Esophagus mucosa (tissue), 1 donor: ENCODE measurements at regions not wholly inside any gene's neighbourhood (a gene's known extent, or its start where the extent isn't known, plus 50 kb on each side); places are given as distances from the start of the nearest gene placed in this dataset.
"Not testable (repeated sequence)": the region's sequence is repeated elsewhere in the genome, so short reads cannot be mapped to it uniquely, and the experiment has no call there.

ENCODE experiments used
- ATAC-seq: fragments of 200-7000 bp; cut with Tn5 transposase; one replicate; pipeline ENCODE4 v1.9.1; 2020
- donor health status: DM: yes; HTN: yes; CAD: no.

DNA sequence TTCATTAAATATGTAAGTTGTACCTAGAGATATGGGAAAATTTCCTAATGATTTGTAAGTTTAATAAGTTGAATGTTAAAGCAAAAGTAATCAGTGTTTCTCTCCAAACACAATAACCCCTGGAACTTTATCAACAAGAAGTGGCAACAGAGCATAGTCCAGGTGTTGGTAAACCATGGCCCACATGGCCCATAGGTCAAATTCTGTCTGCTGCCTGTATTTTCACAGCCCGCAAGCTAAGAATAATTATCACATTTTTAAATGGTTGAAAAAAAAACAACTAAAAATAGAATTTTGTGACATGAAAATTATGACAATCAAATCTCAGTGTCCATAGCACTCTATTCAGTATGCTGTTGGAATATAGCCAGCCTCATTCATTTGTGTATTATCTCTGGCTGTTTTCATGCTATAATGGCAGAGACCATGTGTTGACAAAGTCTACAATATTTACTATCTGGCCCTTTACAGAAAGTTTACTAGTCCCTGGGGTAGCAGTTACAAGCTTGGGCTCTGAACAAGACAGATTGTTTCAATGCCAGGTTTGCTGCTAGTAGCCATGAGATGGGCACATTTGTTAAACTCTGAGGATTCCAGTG is 395.8 kb downstream of the GASK1B start:
- ATAC-seq = no peak

- no peak for ATAC-seq
These were observed 396.9 kb downstream of the GASK1B start for GRCh38 chr4:157775971-157776370.

GRCh38 chr4:157772907-157773306 is 399.9 kb downstream of the GASK1B start:
- no peak for ATAC-seq

DNA sequence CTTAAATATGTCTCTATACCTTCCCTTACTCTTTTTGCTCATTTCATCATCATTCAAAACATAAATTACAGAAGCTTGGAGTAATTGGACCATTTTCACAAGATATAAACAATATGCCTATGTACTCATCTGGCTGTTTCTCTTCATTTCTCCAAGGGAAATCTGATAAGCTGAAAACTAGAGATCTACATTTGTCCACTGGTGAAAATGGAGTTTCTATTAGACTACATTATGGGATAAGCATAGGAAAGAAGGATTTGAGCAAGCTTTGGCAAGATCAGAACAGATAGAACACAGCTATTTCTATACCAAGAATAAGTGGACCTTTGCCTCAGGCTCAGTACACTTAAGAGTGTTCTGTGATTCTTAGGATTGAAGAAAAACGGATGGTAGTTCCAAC is 404.4 kb downstream of the GASK1B start:
- ATAC-seq = no peak

GRCh38 chr4:157763490-157763889 is 409.3 kb downstream of the GASK1B start:
- no peak for ATAC-seq

DNA sequence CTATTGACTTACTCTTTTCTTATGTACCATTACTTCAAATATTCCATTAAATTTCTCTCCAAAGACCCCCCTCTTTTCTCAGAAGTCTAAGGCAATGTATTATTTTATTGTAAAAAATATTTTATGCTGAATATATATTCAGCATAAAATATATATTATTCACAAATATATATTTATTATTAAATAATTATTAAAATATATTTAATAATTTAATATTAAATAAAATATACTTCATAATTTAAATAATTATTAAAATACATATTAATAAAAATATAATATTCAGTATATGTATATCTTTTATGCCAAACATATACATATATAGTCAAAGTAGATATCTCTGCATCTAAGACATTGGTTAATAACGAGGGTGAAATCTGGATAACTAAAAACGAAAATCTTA is 418.4 kb downstream of the GASK1B start:
- no peak for ATAC-seq

DNA sequence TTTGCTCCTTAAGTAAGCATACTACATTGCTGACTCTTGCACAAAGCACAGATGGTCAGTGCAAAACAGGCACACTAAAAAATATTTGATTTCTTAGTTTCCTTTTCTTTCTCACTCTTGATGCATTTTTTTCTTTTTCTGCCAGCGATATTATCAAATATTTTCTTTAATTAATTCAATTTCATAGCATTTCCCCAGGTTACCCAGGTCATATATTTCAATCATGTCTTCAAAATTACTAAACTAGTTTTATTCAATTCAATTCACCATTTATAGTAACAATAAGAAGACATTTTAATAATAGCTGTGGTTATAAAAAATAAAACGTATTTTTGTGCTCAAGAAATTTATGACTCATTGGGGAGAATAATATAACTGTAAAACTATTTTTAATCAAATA is 421.2 kb downstream of the GASK1B start:
- ATAC-seq = no peak

- no peak for ATAC-seq
These were observed 431.2 kb downstream of the GASK1B start for GRCh38 chr4:157741642-157742041.

DNA sequence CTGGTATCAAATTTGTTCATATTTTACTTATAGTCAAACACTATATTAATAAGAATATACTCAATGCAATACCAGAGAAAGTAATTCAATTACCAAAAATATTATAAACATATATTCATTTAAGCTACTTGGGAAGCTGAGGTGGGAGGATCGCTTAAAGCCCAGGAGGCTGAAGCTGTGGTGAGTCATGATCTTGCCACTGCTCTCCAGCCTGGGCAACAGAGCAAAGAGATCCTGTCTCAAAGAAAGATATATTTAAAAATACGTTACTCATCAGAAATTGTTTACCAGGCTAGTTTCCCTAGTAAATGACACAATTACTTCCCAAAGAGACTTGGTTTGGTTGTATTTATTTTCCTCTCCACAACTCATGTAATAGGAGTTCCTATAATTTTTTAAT is 433.6 kb downstream of the GASK1B start:
- ATAC-seq = no peak

- ATAC-seq = no peak
These were observed 444.6 kb downstream of the GASK1B start for GRCh38 chr4:157728215-157728614.

GRCh38 chr4:157727163-157727562 is 445.7 kb downstream of the GASK1B start:
- ATAC-seq = no peak

DNA sequence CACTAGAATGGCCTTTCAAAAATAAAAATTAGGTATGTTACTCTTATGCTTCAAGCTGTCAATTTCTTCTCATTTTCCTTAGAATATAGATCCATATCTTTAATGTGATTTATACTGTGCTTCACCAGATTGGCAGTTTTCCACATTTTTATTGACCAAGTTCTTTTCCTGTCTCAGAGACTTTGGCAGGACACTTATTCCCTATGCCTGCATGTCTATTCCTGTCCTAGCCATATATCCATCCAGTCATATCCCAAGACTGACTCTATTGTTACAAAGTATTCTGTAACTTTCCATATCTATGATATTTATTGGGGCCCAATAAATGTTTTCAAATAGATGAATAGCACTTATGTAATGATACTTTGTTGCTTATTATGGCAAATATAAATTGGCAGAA is 450.7 kb downstream of the GASK1B start:
- ATAC-seq = no peak

DNA sequence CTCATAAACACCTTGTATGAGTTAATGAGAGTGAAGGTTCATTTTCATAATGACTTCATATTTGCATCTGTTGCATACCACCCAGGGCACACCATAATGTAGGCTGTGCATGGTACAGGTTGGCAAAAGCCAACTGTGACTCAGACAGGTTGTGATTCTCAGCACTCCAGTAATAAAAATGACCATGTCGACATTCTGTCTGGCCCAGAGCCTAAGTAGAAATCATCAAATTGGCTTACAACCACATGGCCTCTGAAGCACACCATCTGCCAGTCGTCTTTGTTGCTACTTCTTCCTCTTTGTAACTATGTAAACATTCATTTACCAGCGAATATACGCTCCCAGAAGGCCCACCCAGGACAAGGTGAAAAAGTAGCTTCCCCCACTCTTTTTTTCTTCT is 459.5 kb downstream of the GASK1B start:
- ATAC-seq = no peak

GRCh38 chr4:157706155-157706554 is 466.7 kb downstream of the GASK1B start:
- no peak for ATAC-seq

DNA sequence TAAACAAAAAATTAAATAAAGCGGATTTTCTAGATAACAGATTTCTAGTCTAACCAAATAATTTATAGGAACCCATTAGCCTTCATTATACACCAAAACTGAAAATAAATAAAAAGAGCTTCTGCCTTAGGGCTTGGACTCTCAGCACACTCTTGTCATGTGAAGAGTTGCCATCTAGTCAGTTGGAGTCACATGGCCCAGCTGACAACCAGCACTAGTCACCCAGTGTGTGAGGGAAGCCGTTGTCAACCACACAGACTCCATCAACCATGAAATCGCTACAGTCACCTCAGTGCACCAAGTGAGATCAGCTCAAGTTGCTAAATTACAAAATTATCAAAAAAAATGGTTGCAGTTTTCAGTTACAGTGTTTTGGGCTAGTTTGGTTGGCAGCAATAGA is 470.0 kb downstream of the GASK1B start:
- ATAC-seq = no peak

GRCh38 chr4:157701695-157701994 is 471.2 kb downstream of the GASK1B start:
- ATAC-seq = no peak

GRCh38 chr4:157700898-157701694 is 471.7 kb downstream of the GASK1B start:
- no peak for ATAC-seq

DNA sequence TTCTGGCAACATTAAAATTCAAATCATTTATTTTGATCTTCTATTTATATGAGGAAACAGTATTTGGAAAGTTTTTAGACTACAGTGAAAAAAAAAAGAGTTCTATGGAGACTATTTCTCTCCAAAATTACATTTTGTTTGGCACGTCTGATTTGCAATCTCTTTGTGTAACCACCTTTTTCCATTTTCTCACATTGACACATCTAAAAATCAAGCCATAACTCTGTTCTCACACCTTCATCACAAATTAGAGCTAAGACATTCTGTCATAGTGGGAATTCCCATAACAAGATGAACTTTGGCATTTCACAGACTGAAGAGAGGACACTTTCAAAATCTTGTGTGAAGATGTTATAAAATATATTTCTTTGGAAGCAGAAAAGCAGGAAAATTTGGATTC is 468.9 kb downstream of the GRIA2 start:
- no peak for ATAC-seq

GRCh38 chr4:157687971-157688370 is 467.4 kb downstream of the GRIA2 start:
- no peak for ATAC-seq

- ATAC-seq = not testable (repeated sequence)
These were observed 458.8 kb downstream of the GRIA2 start for GRCh38 chr4:157679326-157679725.

GRCh38 chr4:157678478-157678877 is 457.9 kb downstream of the GRIA2 start:
- no peak for ATAC-seq

DNA sequence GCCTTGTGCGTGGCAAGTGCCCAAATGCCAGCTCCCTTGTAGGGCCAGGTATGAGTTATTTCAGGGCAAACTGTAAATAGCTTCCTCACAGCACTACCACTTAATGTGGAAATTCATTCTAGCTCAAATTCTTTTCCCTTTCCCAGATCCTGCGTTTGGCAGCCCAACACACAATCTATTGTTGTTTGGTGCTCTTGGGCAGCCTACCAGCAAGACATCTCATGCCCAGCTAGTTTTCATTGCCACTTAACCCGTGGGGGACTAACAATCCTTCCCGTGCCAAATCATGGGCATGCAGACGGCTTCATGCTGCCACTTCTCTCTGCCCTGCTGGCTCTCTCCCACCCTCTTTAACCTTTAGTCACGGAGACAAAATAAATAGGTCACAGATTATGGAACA is 454.2 kb downstream of the GRIA2 start:
- ATAC-seq = no peak

GRCh38 chr4:157667836-157668235 is 447.3 kb downstream of the GRIA2 start:
- no peak for ATAC-seq

GRCh38 chr4:157664726-157665125 is 444.2 kb downstream of the GRIA2 start:
- no peak for ATAC-seq
